SK-N-SH treated with all-trans-retinoic acid at 6 μM for 48 hours (cell line): ENCODE measurements at regions not wholly inside any gene's neighbourhood (a gene's known extent, or its start where the extent isn't known, plus 50 kb on each side); places are given as distances from the start of the nearest gene placed in this dataset.

Experiments used
- ATAC-seq: fragments of 200-7000 bp; cut with Tn5 transposase; 3 replicates; pipeline ENCODE4 v1.9.1; 2020; ENCODE audit warnings: mild to moderate bottlenecking, moderate library complexity
- ARNTL ChIP-seq: fragments of 450-650 bp; formaldehyde crosslinking; IDR thresholded peaks from 2 replicates; pipeline ENCODE4 v1.5.0; 2020; ENCODE audit warnings: low read depth, mild to moderate bottlenecking, moderate library complexity, borderline replicate concordance
- BACH2 ChIP-seq: fragments of 250-450 bp; sonication (Bioruptor Pico); IDR thresholded peaks from 2 replicates; pipeline ENCODE4 v1.9.0; 2021; ENCODE audit warnings: mild to moderate bottlenecking, borderline replicate concordance
- CSDC2 ChIP-seq: fragments of 250-450 bp; sonication (Bioruptor Pico); IDR thresholded peaks from 2 replicates; pipeline ENCODE4 v1.5.0; 2020; ENCODE audit warnings: mild to moderate bottlenecking, moderate library complexity
- ESRRG ChIP-seq: fragments of 250-450 bp; sonication (Bioruptor Pico); IDR thresholded peaks from 2 replicates; pipeline ENCODE4 v1.6.1; 2021; ENCODE audit warnings: mild to moderate bottlenecking
- ISL1 ChIP-seq: fragments of 250-450 bp; sonication (Bioruptor Pico); IDR thresholded peaks from 2 replicates; pipeline ENCODE4 v2.1.2; 2022; ENCODE audit warnings: mild to moderate bottlenecking, moderate library complexity
- OSR1 ChIP-seq: fragments of 250-450 bp; sonication (Bioruptor Pico); IDR thresholded peaks from 2 replicates; pipeline ENCODE4 v1.8.0; 2022; ENCODE audit warnings: moderate library complexity, mild to moderate bottlenecking, inconsistent platforms
- PPARA ChIP-seq: fragments of 250-450 bp; sonication (Bioruptor Pico); IDR thresholded peaks from 2 replicates; pipeline ENCODE4 v1.5.0; 2020; ENCODE audit warnings: mild to moderate bottlenecking, borderline replicate concordance
- RARB ChIP-seq: fragments of 250-450 bp; sonication (Bioruptor Pico); IDR thresholded peaks from 2 replicates; pipeline ENCODE4 v1.8.0; 2021; ENCODE audit warnings: mild to moderate bottlenecking, moderate library complexity
- TCF4 ChIP-seq: fragments of 250-450 bp; sonication (Bioruptor Pico); IDR thresholded peaks from 2 replicates; pipeline ENCODE4 v1.8.0; 2021; ENCODE audit warnings: mild to moderate bottlenecking, moderate library complexity, borderline replicate concordance
- TOX ChIP-seq: fragments of 250-450 bp; sonication (Bioruptor Pico); IDR thresholded peaks from 2 replicates; pipeline ENCODE4 v1.8.0; 2021; ENCODE audit warnings: mild to moderate bottlenecking, moderate library complexity, borderline replicate concordance
- ZC3H10 ChIP-seq: fragments of 250-450 bp; sonication (Bioruptor Pico); IDR thresholded peaks from 2 replicates; pipeline ENCODE4 v1.5.1; 2021; ENCODE audit warnings: mild to moderate bottlenecking, moderate library complexity
- ZFP3 ChIP-seq: fragments of 250-450 bp; sonication (Bioruptor Pico); IDR thresholded peaks from 2 replicates; pipeline ENCODE4 v1.5.0; 2020; ENCODE audit warnings: mild to moderate bottlenecking, moderate library complexity
- ZNF565 ChIP-seq: fragments of 450-650 bp; formaldehyde crosslinking; conservative IDR thresholded peaks from 2 replicates; pipeline ENCODE4 v1.5.0; 2020; ENCODE audit warnings: low read depth, mild to moderate bottlenecking, moderate library complexity
- ZNF70 ChIP-seq: fragments of 450-650 bp; formaldehyde crosslinking; IDR thresholded peaks from 2 replicates; pipeline ENCODE4 v1.5.0; 2020; ENCODE audit warnings: mild to moderate bottlenecking, moderate library complexity
- ZNF8 ChIP-seq: fragments of 450-650 bp; formaldehyde crosslinking; IDR thresholded peaks from 2 replicates; pipeline ENCODE4 v1.5.0; 2020; ENCODE audit warnings: mild to moderate bottlenecking, moderate library complexity
- TF ChIP-seq, protein P1 (sequence below): fragments of 250-450 bp; sonication (Bioruptor Pico); IDR thresholded peaks from 2 replicates; pipeline ENCODE4 v1.5.1; 2021; ENCODE audit warnings: mild to moderate bottlenecking, moderate library complexity
- TF ChIP-seq, protein P2 (sequence below): fragments of 250-450 bp; sonication (Bioruptor Pico); IDR thresholded peaks from 2 replicates; pipeline ENCODE4 v1.5.0; 2020; ENCODE audit warnings: mild to moderate bottlenecking, moderate library complexity
- TF ChIP-seq, protein P3 (sequence below): fragments of 250-450 bp; sonication (Bioruptor Pico); IDR thresholded peaks from 2 replicates; pipeline ENCODE4 v1.5.1; 2020; ENCODE audit warnings: low read depth, mild to moderate bottlenecking, moderate library complexity
- TF ChIP-seq, protein P4 (sequence below): fragments of 250-450 bp; sonication (Bioruptor Pico); IDR thresholded peaks from 2 replicates; pipeline ENCODE4 v1.8.0; 2021; ENCODE audit warnings: low read depth, mild to moderate bottlenecking, moderate library complexity, borderline replicate concordance
- TF ChIP-seq, protein P5 (sequence below): fragments of 250-450 bp; sonication (Bioruptor Pico); IDR thresholded peaks from 2 replicates; pipeline ENCODE4 v1.8.0; 2020; ENCODE audit warnings: mild to moderate bottlenecking, moderate library complexity, borderline replicate concordance

DNA sequence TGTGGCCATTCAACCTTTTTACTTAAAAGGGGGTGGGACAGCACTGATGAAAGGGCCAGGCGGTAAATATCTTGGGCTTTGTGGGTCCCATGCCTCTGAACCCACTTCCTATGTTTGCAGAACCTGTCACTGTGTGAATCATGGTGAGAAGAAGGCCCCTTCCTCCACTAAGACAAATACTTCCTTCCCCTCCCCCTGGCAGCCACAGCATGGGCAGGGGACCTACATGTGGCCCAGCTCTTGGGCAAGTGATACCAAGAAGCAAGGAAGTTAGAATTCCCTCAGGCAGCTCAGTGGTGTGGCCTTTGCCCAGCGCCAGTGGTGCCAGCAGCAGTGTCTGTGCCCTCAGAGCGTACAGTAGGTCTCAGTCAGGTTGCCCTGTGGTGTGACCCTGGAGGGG is 168.6 kb downstream of the TRIM33 start:
- TF ChIP-seq ISL1 (no peak), TOX (CRISPR knock-in tag) (no peak), RARB (CRISPR knock-in tag) (no peak), ESRRG (CRISPR knock-in tag) (no peak), ZFP3 (CRISPR knock-in tag) (no peak), TCF4 (CRISPR knock-in tag) (no peak), BACH2 (CRISPR knock-in tag) (no peak), ARNTL (CRISPR knock-in tag) (no peak)
- TF ChIP-seq, protein P1, sequence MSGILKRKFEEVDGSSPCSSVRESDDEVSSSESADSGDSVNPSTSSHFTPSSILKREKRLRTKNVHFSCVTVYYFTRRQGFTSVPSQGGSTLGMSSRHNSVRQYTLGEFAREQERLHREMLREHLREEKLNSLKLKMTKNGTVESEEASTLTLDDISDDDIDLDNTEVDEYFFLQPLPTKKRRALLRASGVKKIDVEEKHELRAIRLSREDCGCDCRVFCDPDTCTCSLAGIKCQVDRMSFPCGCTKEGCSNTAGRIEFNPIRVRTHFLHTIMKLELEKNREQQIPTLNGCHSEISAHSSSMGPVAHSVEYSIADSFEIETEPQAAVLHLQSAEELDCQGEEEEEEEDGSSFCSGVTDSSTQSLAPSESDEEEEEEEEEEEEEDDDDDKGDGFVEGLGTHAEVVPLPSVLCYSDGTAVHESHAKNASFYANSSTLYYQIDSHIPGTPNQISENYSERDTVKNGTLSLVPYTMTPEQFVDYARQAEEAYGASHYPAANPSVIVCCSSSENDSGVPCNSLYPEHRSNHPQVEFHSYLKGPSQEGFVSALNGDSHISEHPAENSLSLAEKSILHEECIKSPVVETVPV (CRISPR knock-in tag) = no peak
- TF ChIP-seq, protein P2, sequence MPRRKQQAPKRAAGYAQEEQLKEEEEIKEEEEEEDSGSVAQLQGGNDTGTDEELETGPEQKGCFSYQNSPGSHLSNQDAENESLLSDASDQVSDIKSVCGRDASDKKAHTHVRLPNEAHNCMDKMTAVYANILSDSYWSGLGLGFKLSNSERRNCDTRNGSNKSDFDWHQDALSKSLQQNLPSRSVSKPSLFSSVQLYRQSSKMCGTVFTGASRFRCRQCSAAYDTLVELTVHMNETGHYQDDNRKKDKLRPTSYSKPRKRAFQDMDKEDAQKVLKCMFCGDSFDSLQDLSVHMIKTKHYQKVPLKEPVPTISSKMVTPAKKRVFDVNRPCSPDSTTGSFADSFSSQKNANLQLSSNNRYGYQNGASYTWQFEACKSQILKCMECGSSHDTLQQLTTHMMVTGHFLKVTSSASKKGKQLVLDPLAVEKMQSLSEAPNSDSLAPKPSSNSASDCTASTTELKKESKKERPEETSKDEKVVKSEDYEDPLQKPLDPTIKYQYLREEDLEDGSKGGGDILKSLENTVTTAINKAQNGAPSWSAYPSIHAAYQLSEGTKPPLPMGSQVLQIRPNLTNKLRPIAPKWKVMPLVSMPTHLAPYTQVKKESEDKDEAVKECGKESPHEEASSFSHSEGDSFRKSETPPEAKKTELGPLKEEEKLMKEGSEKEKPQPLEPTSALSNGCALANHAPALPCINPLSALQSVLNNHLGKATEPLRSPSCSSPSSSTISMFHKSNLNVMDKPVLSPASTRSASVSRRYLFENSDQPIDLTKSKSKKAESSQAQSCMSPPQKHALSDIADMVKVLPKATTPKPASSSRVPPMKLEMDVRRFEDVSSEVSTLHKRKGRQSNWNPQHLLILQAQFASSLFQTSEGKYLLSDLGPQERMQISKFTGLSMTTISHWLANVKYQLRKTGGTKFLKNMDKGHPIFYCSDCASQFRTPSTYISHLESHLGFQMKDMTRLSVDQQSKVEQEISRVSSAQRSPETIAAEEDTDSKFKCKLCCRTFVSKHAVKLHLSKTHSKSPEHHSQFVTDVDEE = no peak
- ATAC-seq = no peak

DNA sequence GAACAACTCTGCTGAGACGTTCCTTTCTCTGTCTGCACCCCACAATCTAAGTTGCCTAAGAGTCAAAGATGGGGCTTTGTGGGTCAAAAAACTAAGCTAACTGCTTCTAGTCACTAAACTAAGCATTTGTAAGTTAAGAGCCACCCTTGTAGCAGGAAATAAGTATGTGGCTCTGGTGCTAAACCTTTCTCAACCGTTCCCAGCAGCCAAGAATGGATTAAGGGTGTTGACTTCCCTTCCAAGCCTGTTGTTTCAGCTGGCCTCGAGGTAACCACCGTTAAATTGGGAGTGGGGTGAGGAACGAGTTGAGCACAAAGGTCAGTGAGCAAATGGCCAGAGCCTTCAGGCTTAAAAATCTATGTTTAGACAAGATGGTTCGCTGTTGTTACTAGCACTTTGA is 169.1 kb downstream of the TRIM33 start:
- no peak for TF ChIP-seq ZNF8
- TF ChIP-seq, protein P3, sequence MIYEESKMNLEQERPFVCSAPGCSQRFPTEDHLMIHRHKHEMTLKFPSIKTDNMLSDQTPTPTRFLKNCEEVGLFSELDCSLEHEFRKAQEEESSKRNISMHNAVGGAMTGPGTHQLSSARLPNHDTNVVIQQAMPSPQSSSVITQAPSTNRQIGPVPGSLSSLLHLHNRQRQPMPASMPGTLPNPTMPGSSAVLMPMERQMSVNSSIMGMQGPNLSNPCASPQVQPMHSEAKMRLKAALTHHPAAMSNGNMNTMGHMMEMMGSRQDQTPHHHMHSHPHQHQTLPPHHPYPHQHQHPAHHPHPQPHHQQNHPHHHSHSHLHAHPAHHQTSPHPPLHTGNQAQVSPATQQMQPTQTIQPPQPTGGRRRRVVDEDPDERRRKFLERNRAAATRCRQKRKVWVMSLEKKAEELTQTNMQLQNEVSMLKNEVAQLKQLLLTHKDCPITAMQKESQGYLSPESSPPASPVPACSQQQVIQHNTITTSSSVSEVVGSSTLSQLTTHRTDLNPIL = no peak
- TF ChIP-seq CSDC2 (CRISPR knock-in tag) = no peak
- TF ChIP-seq, protein P4, sequence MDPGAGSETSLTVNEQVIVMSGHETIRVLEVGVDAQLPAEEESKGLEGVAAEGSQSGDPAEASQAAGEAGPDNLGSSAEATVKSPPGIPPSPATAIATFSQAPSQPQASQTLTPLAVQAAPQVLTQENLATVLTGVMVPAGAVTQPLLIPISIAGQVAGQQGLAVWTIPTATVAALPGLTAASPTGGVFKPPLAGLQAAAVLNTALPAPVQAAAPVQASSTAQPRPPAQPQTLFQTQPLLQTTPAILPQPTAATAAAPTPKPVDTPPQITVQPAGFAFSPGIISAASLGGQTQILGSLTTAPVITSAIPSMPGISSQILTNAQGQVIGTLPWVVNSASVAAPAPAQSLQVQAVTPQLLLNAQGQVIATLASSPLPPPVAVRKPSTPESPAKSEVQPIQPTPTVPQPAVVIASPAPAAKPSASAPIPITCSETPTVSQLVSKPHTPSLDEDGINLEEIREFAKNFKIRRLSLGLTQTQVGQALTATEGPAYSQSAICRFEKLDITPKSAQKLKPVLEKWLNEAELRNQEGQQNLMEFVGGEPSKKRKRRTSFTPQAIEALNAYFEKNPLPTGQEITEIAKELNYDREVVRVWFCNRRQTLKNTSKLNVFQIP = no peak
- TF ChIP-seq, protein P1 (CRISPR knock-in tag) = no peak
- TF ChIP-seq ZNF70 (CRISPR knock-in tag) = no peak
- TF ChIP-seq TOX (CRISPR knock-in tag) = no peak
- TF ChIP-seq ISL1 = no peak
- TF ChIP-seq ZNF565 (CRISPR knock-in tag) = no peak
- no peak for TF ChIP-seq ZFP3 (CRISPR knock-in tag)
- no peak for TF ChIP-seq RARB (CRISPR knock-in tag)
- no peak for TF ChIP-seq ARNTL (CRISPR knock-in tag)
- TF ChIP-seq BACH2 (CRISPR knock-in tag) = no peak
- no peak for TF ChIP-seq PPARA (CRISPR knock-in tag)
- no peak for TF ChIP-seq ZC3H10 (CRISPR knock-in tag)
- TF ChIP-seq, protein P2 = no peak
- TF ChIP-seq, protein P5, sequence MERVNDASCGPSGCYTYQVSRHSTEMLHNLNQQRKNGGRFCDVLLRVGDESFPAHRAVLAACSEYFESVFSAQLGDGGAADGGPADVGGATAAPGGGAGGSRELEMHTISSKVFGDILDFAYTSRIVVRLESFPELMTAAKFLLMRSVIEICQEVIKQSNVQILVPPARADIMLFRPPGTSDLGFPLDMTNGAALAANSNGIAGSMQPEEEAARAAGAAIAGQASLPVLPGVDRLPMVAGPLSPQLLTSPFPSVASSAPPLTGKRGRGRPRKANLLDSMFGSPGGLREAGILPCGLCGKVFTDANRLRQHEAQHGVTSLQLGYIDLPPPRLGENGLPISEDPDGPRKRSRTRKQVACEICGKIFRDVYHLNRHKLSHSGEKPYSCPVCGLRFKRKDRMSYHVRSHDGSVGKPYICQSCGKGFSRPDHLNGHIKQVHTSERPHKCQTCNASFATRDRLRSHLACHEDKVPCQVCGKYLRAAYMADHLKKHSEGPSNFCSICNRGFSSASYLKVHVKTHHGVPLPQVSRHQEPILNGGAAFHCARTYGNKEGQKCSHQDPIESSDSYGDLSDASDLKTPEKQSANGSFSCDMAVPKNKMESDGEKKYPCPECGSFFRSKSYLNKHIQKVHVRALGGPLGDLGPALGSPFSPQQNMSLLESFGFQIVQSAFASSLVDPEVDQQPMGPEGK = no peak
- TF ChIP-seq TCF4 (CRISPR knock-in tag) = no peak
- TF ChIP-seq OSR1 (CRISPR knock-in tag) = no peak

More for the DNA sequence above, 169.1 kb downstream of the TRIM33 start:
- ATAC-seq = no peak
